ENCODE measurements at regions not wholly inside any gene's neighbourhood (a gene's known extent, or its start where the extent isn't known, plus 50 kb on each side); places are given as distances from the start of the nearest gene placed in this dataset.
"Not testable (repeated sequence)": the region's sequence is repeated elsewhere in the genome, so short reads cannot be mapped to it uniquely, and the experiment has no call there.

DNA sequence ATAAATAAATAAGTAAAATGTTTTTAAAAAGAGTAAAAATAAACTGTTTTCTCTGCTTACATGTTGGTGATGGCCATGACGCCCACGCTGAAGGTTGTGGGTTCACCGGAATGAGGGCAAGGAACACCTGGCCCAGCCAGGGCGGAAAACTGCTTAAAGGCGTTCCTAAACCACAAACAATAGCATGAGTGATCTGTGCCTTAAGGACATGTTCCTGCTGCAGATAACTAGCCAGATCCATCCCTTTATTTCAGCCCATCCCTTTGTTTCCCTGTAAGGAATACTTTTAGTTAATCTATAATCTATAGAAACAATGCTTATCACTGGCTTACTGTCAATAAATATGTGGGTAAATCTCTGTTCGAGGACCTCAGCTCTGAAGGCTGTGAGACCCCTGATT is 63.3 kb upstream of the CEP78 start:
- intact Hi-C loops (cut with DNase I); DNase-seq: not testable (repeated sequence)

DNA sequence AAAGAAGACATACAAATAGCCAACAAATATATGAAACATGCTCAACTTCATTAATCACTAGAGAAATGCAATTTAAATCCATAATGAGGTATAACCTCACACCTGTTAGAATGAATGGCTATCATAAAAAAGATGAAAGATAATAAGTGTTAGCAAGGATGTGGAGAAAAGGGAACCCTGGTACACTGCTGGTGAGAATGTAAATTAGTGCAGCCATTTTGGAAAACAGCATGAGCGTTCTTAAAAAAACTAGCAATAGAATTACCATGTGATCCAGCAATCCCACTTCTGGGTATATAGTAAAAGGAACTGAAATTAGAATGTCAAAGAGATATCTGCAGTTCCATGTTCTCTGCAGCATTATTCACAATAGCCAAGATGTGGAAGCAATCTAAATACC is 64.2 kb upstream of the CEP78 start:
- DNase-seq = no peak
- intact Hi-C loops (cut with DNase I) = no loop called here

DNA sequence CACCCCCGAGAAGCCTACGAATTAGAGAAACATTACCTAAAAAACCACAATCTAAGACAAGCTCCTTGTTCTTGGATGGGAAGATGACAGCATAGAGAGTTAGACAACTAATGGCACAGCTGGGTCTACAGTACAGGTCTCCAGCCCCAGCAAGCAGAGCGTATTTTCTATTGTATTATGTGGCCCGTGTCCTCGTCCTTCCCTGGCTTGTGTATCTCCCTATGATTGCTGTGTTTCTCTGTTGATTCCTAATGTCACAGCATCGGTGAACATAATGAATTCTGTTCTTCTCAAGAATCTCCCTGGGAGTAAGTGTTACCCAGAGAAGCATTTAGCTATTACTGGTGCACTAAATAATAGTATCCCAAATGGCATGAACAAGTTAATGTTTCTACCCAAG is 66.8 kb upstream of the CEP78 start:
- intact Hi-C loops (cut with DNase I) = no loop called here
- no peak for DNase-seq

DNA sequence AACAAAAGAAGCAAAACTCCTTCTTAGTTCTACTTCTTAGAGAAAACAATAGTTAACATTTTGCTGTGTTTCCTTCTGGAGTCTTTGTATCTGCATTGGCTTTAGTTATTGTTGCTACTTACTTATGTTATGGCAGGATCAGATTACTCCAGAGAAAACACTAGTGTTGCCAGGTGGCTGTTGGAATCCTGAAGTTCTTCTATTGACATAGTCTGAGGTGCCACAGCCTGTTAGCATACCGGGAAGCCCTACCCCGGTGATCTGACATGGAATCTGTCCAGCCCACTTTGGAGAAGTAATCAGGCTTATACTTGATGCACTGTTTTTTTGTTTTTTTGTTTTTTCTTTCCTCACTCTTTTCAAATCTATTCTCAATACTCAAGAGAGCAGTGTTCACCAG is 68.5 kb upstream of the CEP78 start:
- no peak for DNase-seq
- intact Hi-C loops (cut with DNase I) = no loop called here

DNA sequence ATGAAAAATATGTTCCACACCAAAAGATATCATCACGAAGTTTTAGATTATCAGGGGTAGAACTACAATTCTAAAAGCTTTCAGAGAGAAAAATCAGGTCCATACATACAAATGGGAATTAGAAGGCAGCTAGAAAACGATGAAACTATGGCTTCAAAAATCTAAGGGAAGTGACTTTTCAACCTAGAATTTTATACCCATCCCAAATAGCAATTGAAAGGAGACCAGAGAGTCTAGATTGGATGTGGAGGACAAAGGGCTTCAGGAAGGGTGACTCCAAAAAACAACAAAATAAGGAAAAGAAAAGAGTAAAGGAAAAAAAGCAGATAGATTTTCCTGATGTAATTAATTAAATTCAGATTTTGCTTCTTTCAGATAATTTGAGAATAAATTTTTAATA is 72.0 kb upstream of the CEP78 start:
- DNase-seq = no peak
- intact Hi-C loops (cut with DNase I) = no loop called here

DNA sequence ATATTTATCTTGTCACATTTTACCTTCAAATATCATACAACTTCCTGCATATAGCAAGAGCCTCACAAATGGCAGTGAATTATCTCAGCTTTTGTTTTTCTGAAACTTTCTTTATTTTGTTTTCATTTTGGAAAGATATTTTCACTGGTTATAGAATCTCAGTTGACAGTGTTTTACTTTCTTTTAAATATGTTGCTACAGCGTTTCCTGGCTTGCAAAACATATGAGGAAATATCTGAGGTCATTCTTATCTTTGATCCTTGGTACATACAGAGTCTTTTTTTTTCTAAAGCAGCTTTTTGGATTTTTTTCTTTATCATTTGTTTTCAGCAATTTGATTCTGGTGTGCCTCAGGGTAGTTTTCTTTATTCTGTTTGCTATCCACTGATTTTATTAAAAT is 77.6 kb upstream of the CEP78 start:
- DNase-seq = no peak
- intact Hi-C loops (cut with DNase I) = no loop called here

DNA sequence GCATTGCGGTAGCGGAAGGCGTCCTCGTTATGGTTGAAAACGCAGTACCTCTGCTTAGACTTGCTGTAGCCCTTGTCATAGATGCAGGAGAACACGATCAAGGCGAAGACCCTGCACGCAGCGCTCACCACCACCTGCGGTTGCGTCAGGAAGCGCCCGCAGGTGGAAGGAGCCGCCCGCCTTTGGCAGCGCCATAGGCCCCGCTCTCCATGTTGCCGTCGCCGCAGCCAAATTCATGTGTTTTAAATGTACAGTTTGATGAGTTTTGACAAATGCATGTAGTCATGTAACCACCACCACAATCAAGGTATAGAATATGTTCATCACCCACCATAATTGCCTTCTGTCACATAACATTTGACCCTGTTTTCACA is 84.9 kb upstream of the CEP78 start:
- no peak for DNase-seq

DNA sequence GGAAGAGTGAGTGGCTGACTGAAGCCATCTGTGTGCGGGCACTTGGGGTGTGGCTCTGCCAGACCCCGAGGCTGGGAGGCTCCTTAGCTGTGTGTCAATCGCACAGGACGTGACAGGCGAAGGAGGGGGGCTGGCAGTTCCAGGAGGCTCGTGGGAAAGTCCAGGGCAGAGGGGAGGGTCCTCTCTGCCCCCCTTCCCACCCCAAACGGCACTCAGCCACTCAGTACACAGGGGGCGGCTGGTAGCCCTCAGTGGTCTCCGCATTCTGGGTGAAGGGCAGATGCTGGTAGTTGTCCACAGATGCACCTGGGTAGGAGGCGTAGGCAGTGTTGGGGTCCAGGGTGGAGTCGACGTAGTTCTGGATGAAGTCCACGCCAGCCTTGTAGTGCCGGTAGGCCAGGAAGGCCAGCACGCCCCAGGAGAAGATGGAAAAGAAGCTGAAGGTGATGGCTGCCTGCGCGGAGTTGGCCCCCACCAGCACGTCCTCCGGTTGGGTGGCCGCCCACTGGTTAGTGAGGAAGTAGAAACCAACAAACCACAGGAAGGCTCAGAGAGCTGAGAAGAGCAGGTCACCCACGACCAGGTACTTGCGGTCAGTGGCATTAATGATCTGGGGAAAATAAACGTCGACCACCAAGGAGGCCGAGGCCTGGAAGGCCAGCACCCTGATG is 85.4 kb upstream of the CEP78 start:
- peak in 1 of 10 donors; percentile 61 for DNase-seq
- intact Hi-C loops (cut with DNase I) = no loop called here

More for the DNA sequence above, 84.9 kb upstream of the CEP78 start:
- intact Hi-C loops (cut with DNase I) = no loop called here

DNA sequence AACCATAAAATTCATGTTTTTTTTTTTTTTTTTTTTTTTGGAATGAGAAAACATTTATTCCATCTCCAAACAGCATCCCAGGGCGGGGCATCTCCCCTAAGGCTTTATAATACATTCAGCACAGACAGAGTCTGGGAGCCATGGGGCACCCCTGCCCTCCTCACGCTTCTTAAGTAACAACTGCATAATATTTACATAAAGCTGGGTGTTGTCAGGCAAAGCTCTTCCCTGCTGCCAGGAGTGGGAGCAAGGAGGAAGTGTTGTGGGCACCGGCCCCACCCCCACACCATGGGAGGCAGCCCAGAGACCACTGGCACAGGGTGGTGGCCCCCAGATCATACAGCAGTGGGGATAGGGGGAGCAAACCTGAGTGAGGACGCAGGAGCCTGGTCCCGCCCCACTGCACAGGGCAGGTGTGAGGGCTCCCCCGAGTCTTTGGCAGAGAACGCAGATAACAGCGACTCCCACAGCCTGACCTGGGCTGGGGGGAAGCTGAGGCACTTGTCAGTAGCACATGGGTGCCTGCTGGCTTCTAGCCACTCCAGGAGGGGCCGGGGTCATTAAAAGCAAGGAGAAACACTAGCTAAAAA is 86.1 kb upstream of the CEP78 start:
- peak in 1 of 10 donors; percentile 58 for DNase-seq
- intact Hi-C loops (cut with DNase I) = no loop called here

DNA sequence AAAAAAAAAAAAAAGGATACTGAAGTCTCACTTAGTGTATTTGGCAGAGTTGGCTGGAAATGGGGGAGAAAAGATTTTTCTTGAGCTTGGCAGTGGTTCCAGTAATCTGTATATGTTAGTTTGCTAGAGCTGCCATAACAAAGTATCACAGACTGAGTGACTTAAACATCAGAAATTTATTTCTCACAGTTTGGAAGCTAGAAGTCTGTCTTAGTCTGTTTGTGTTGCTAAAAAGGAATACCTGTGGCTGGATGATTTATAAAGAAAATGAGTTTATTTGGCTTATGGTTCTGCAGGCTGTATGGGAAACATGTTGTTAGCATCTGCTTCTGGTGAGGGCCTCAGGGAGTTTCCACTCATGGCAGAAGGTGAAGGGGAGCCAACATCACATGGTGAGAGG is 89.6 kb upstream of the CEP78 start:
- no peak for DNase-seq
- intact Hi-C loops (cut with DNase I) = no loop called here

DNA sequence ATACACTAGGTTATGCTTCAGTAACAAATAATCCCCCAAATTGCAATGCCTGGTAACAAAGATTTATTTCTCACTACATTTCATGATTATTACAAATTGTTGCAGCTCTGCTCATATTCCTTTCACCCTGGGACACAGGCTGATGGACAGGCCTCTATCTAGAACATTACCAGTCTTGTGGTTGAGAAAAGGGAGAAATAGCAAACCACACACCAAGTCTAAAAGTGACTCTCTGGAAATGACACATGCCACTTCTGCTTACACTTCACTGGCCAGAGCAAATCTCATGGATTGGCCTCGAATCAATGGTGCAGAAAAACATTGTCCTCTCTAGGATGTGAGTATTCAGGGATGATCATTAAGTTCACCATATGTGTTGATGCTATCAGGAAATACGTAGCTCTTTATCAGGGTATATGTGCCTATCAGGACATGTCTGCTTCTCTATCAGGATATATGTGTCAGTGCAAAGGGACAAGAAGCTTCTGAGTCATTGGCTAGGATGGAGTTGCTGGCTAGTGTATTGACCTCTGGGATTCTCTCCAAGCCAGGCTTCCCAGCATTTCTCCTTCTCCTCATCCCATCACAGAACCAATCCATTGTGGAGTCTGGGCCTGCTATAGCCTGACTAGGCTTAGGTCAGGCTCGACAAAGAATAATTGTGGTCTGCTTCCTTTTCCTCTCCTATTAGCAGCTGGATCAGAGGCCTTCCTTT is 91.1 kb upstream of the CEP78 start:
- intact Hi-C loops (cut with DNase I) = no loop called here
- no peak for DNase-seq

DNA sequence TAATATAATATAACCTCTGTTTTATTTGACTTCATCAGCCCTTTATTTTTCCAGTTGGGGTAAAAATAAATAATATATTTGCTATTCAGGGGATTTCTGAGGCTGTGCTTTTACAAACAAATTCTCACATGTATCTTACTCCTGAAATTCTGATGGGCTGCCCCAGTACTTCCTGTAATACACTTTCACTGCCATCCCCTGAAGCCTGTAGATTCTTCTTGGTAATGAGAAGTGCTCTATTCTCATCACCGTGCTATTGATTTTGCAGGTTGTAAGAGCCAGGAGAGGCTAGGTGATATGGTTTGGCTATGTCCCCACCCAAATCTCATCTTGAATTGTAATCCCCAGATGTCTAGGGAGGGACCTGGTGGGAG is 91.9 kb upstream of the CEP78 start:
- intact Hi-C loops (cut with DNase I) = no loop called here
- no peak for DNase-seq

DNA sequence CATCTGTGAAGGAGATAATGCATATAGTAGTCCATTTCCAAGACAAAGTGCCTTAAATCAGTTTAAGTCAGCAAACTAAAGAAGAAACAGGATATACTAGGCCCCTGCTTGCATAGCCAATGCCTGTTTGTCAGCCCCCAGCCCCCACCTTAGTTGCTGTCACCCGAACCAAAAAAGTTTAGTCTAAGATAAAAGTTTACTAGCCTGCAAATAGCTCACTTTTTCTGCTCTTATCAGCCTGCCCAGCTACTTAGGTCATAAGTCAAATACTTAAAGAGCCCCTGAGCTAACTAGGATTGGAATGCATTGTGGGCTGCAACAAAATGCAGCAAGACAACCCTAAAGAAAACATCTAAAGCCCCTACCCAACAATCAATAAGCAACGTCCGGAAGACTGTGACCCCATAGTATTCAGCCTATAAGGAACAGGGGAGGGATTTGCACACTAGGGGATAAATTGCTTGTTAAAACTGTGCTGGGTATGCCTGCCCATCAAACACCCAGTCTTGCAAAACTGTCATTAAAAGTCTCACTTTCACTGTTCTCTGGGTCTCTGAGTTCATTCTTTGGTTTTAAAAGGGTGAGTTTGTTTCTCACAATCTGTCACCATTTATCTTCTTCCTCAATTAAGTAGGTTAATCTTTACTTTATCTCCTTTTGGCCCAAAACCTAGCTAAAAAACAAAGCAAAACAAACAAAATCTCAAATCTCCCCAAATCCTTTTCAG is 92.4 kb upstream of the CEP78 start:
- intact Hi-C loops (cut with DNase I) = no loop called here
- no peak for DNase-seq

DNA sequence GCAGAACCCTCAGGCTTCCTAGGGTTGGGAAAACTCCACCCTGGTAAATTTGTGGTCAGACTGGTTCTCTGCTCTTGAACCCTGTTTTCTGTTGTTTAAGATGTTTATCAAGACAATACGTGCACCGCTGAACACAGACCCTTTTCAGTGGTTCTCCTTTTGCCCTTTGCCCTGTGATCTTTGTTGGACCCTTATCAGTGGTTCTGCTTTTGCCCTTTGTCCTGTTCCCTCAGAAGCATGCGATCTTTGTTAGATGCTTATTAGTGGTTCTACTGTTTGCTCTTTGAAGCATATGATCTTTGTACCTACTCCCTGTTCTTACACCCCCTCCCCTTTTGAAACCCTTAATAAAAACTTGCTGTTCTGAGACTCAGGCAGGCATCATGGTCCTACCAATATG is 93.6 kb upstream of the CEP78 start:
- DNase-seq; intact Hi-C loops (cut with DNase I): not testable (repeated sequence)

DNA sequence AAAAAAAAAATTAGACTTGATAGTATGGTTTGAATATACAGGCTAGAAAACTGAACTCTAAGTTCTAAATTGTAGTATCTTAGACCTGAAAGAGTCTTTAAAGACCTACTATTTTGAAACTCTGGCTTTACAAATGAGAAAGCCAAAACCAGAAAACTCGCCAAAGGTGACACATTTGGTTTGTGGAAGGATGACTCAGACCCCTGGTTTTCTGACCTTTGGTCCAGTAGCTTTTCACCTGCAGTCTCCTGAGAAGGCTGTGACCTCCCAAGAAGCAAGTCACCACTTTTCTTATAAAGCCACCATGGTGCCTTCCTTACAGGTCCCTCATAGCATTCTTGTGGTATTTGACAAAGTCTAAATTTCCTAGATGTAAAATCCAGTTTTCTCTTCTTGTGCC is 102.1 kb upstream of the CEP78 start:
- intact Hi-C loops (cut with DNase I) = no loop called here
- no peak for DNase-seq

DNA sequence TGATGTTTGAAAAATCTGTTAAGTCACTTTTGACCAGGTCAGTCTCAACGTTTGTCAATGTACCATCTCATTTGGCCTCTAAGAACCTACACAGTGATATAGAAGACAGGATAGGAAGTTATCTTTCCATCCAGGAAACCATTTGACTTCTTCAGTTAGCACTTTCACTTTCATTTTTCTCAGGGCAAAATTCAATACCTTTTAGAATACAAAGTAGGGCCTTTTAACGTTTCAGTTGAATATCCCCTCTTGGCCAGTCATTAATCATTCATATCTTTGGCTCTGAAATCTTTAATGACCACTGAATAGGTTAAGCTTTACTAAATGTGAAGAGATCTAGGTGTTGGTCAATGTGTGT is 101.1 kb upstream of the GNAQ start:
- no peak for DNase-seq

DNA sequence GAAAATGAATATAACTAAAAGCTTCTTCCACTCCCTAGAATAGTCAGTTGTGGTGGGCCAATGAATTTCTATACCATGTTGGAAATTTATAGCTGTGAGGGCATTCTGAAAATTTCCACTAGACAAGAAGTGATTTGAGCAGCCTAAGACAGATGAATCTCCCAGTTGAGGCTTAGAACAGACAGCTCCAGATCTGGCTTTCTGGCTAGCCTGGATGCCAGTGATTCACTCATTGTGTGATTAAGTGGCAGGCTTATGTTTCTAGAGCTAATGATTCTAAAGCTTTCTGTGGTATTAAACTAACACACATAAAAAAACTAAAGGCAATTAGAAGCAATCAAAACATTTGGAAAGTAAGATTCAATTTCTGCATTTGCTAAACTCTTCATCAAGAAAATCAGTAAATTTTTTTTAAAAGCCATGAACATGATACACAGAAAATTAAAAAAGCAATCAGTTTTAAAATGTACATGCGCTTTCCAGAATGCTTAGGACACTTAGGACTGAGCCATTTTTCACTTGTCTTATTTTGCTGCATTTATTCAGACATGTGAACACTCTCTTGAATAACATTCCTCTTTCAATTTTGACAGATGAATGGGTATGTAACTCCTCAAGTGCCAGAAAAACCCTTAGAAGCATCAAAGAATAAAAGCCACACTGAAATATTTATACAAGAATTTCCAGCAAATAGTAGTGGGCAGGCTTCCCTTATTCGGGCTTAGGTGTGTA is 100.5 kb upstream of the GNAQ start:
- DNase-seq = no peak
- intact Hi-C loops (cut with DNase I) = no loop called here

More for the DNA sequence above, 101.1 kb upstream of the GNAQ start:
- intact Hi-C loops (cut with DNase I) = no loop called here

DNA sequence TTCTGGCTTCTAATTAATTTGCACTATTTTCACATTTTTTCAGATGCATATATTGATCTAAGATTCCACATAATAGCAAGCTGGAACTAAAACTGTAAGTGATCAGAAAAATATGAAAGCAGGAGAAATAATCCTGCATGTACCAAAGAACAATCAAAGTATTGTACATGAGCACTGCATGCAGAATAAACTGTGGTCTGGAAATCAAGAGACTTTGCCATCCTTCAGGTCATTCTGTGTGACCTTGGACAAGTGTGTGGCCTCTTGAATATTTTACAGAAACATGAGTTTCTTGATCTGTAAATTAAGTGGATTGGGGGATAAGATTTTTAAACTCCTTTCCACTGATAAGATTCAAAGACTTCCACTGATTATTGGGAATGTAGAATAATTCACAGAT is 99.2 kb upstream of the GNAQ start:
- intact Hi-C loops (cut with DNase I) = no loop called here
- DNase-seq = no peak

DNA sequence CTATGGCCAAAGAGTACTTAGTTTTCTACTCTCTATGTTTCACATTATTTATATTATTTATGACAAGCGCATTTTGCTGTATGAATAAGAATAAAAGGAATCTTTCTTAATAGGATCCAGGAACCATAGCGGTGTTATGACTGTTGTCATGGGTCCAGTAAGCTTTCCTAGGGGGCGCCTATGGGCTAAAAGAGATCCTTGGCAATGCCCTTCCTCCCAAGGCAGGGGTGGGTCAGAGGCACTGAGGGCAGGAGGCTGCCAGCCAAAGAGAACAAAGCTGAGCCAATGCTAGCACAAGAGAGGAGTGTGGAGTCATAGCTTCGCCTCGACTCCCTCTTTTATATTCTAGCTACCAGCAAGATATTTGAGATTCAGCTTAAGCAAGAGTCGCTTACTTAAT is 98.4 kb upstream of the GNAQ start:
- peak; percentile 51 to 97 (median 79) for DNase-seq
- intact Hi-C loops (cut with DNase I) = no loop called here

DNA sequence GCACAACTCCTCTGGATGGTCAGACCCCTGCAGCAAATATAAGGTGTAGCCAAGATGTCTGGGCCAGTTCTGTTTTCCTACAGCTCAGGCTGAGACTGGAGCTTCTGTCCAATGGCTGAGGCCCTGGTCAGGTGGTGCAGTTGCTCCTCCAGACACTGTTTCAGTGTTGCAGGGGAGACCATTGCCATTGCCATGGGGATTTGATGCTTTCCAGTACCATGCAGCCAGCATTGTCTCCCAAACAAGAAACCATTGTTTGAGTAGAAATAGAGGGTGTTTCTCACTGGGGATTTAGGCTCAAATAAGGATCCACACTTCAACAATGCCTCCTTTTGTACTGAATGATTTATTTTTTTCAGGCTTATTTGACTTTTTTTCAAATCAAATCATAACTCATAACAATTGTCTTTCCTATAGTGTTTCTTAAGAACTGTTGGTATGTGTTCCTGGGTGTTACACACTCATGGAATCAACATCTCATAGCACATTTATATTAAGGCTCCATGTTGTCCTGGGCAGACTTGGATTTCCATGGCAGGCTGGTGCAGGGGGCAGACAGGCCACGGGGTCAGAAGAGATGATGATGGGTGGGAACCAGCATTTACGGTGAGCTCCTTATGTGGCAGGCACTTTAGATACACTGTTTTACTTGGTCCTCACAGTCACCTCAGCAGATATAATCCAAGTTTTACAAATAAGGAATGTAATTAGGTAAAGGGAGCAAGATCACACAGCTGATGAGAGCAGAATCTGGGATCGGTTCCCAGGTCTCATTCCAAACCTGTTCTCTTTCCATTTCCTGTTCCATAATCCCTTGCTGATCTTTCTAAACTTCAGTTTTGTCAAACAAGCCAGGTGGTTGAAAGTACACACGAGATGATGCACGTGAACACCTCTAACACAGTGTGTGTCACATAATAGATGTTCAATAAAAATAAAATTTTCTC is 95.9 kb upstream of the GNAQ start:
- peak; percentile 58 to 97 (median 85) for DNase-seq
- intact Hi-C loops (cut with DNase I) = loop anchor here (5.0 to 10.0 kb wide), 2 partner anchors 85 to 373 kb away; no protein-coding TSS in a partner anchor
